Left lung (tissue), 4 donors: ENCODE measurements at regions not wholly inside any gene's neighbourhood (a gene's known extent, or its start where the extent isn't known, plus 50 kb on each side); places are given as distances from the start of the nearest gene placed in this dataset.
A peak's percentile ranks its signal among the peaks of the same experiment; 100 is the strongest.
"Not testable (repeated sequence)": the region's sequence is repeated elsewhere in the genome, so short reads cannot be mapped to it uniquely, and the experiment has no call there.

Source experiments
- ATAC-seq: fragments of 200-7000 bp; cut with Tn5 transposase; one replicate; pipeline ENCODE4 v1.9.1; 2020; ENCODE audit warnings: moderate library complexity
- DNase-seq, 4 donors: peaks; one replicate each; pipeline ENCODE4 v3.0.0-alpha.2; 2013 to 2020
- H3K27ac ChIP-seq, 2 donors: fragments of 200-600 bp; sonication (generic) in 1 of 2; one replicate each; pipeline versions ENCODE4 v1.5.0 to v1.8.0; 2020 to 2021
- H3K27me3 ChIP-seq, 2 donors: fragments of 200-600 bp; sonication (generic) in 1 of 2; one replicate each; pipeline versions ENCODE4 v1.5.0 to v1.8.0; 2020 to 2021
- H3K36me3 ChIP-seq, 2 donors: fragments of 200-600 bp; sonication (generic) in 1 of 2; one replicate each; pipeline versions ENCODE4 v1.5.0 to v1.8.0; 2020 to 2021
- H3K4me1 ChIP-seq, 2 donors: fragments of 200-600 bp; one replicate each; pipeline ENCODE4 v1.8.0; 2021
- H3K4me3 ChIP-seq, 2 donors: fragments of 200-600 bp; sonication (generic) in 1 of 2; one replicate each; pipeline versions ENCODE4 v1.5.0 to v1.8.0; 2020 to 2021; ENCODE audit warnings: mild to moderate bottlenecking in 1 of 2
- H3K9me3 ChIP-seq, 2 donors: fragments of 200-600 bp; sonication (generic) in 1 of 2; one replicate each; pipeline versions ENCODE4 v1.5.0 to v1.8.0; 2020 to 2021
- CTCF ChIP-seq, 2 donors: fragments of 200-600 bp; sonication (generic) in 1 of 2; IDR thresholded peaks; one replicate each; pipeline versions ENCODE4 v1.5.0 to v1.8.0; 2021; ENCODE audit warnings: antibody characterized with exemption in 2 of 2
- intact Hi-C, 2 donors: fragments of 100-400 bp; cut with DNase I; formaldehyde crosslinking; loops; one replicate each; pipeline versions ENCODE4 v1.11.2 to v1.14.2; 2022
- donor health status: DM: no; HTN: yes; CAD: no.
- donor health status: DM: no; HTN: no; CAD: no.

- H3K36me3 ChIP-seq, result no peaks in the 10 kb centered on the region
- no peaks in the 10 kb centered on the region for H3K27me3 ChIP-seq
- H3K27ac ChIP-seq, result no peak overlapping the region
- DNase-seq (peak in 1 of 4 donors; percentile 61), ATAC-seq (no peak)
- no peak overlapping the region for H3K4me3 ChIP-seq
- TF ChIP-seq CTCF (IDR thresholded peaks at IDR 0.05), result no peak
- H3K4me1 ChIP-seq, result no peaks in the 10 kb centered on the region
- intact Hi-C loops, result no loop called here
- H3K9me3 ChIP-seq, result no peaks in the 10 kb centered on the region
These were observed 117.6 kb downstream of the PMAIP1 start for GRCh38 chr18:60017371-60017770.

DNA sequence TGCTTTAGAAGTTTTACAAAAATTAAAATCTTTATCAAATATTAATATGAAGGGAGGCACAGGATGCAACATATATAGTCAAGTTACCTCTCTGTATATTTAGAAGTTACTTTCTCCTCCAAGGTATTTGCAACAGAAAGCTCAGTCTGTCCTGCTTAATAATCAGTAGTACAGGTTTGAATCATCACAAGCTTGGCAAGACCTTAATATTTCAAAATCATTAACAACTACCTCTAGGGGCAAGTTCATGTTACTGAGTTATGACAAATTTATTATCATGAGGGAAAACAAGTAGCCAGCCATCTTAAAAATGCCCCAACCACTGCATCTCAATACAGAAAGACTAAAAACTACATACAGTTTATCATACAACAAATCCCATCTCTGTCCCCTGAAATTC is 116.0 kb downstream of the PMAIP1 start:
- H3K9me3 ChIP-seq, DNase-seq, H3K4me1 ChIP-seq, ATAC-seq, H3K27me3 ChIP-seq, H3K36me3 ChIP-seq, intact Hi-C loops, H3K27ac ChIP-seq, H3K4me3 ChIP-seq: not testable (repeated sequence)

- H3K4me1 ChIP-seq, H3K36me3 ChIP-seq, intact Hi-C loops, DNase-seq, H3K9me3 ChIP-seq, H3K27ac ChIP-seq, H3K27me3 ChIP-seq, ATAC-seq, H3K4me3 ChIP-seq: not testable (repeated sequence)
These were observed 113.4 kb downstream of the PMAIP1 start for GRCh38 chr18:60013148-60013547.

DNA sequence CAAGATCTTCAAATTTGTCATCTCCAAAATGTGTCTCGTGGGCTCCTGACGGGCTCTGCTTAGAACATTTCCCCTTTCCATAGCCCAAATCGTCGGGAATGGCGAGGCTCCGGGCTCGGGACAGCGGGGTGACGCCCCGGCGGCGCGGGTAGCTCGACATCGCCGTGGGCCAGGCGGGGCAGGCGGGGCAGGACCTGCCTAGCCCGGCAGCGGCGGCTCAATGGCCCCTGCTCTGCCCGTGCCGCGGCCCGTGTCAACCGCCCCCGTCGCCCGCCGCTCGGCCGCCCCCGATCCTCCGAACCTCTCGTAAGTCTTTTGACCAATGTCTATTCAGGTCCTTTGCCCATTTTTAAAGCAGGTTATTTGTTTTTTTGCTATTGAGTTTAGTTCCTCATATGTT is 111.2 kb downstream of the PMAIP1 start:
- Histone ChIP-seq H3K27me3 (no peaks in the 10 kb centered on the region), H3K36me3 (no peaks in the 10 kb centered on the region), H3K4me1 (no peaks in the 10 kb centered on the region), H3K9me3 (peaks cover 0 to 2% of the 10 kb centered on the region in 2 donors), H3K27ac (no peak overlapping the region), H3K4me3 (no peak overlapping the region)
- no peak for TF ChIP-seq CTCF (IDR thresholded peaks at IDR 0.05)
- intact Hi-C loops, result no loop called here
- ATAC-seq, result no peak
- peak in 1 of 4 donors; percentile 59 for DNase-seq

DNA sequence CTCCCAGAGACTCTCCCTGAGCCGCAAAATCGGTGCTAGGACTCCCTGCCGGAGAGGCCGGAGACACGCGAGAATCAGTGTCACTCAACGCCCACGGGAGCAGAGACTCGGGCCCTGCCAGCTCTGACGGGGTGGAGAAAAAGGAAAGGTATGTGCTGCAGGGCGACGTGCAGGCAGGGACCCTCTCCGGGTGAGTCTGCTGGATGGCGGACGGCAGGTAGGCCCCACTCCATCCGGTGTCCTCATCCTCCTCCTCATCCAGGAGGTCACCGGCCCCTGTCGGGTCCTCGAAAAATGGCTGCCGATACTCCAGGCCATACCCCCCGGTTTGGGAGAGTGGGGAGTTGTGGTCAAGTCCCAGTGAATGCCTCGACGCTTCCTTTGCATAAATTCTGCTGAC is 110.7 kb downstream of the PMAIP1 start:
- Histone ChIP-seq H3K9me3 (peaks cover 0 to 2% of the 10 kb centered on the region in 2 donors), H3K27me3 (no peaks in the 10 kb centered on the region), H3K4me3 (no peak overlapping the region), H3K4me1 (no peaks in the 10 kb centered on the region), H3K27ac (no peak overlapping the region), H3K36me3 (no peaks in the 10 kb centered on the region)
- intact Hi-C loops, result no loop called here
- no peak for TF ChIP-seq CTCF (IDR thresholded peaks at IDR 0.05)
- DNase-seq (peak in 1 of 4 donors; percentile 37), ATAC-seq (no peak)

DNA sequence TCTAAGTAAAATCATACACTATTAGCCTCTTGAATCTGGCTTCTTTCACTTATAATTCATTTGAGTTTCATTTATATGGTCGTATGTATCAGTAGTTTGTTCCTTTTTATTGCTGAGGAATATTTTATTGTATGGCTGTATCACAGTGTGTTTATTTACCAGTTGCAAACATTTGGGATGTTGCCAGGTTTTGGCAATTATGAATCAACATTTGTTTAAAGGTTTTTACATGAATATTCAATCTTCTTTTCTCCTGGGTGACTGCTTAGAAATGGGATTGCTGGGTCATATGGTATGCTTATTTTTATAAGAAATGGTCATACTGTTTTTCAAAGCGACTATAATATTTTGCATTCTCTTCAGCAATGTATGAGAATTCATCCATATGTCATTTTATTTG is 107.9 kb downstream of the PMAIP1 start:
- no peak overlapping the region for H3K4me3 ChIP-seq
- H3K27ac ChIP-seq, result no peak overlapping the region
- intact Hi-C loops, result no loop called here
- TF ChIP-seq CTCF (IDR thresholded peaks at IDR 0.05), result no peak
- no peaks in the 10 kb centered on the region for H3K27me3 ChIP-seq
- H3K4me1 ChIP-seq, result no peaks in the 10 kb centered on the region
- DNase-seq, result no peak
- peaks cover 0 to 2% of the 10 kb centered on the region in 2 donors for H3K9me3 ChIP-seq
- no peak for ATAC-seq
- H3K36me3 ChIP-seq, result no peaks in the 10 kb centered on the region
